ENCODE measurements at regions not wholly inside any gene's neighbourhood (a gene's known extent, or its start where the extent isn't known, plus 50 kb on each side); places are given as distances from the start of the nearest gene placed in this dataset.
A peak's percentile ranks its signal among the peaks of the same experiment; 100 is the strongest.

- FAIRE-seq: no peak
Measured at GRCh38 chr12:4045786-4046494, 172.7 kb upstream of the PARP11 start.

- FAIRE-seq: no peak
Measured at GRCh38 chr12:4044736-4045730, 171.8 kb upstream of the PARP11 start.

- no peak for FAIRE-seq
Measured at GRCh38 chr12:4044101-4044500, 170.9 kb upstream of the PARP11 start.

GRCh38 chr12:4041187-4041885 is 168.1 kb upstream of the PARP11 start:
- FAIRE-seq: no peak

- no peak for FAIRE-seq
Measured at GRCh38 chr12:4039931-4040330, 166.7 kb upstream of the PARP11 start.

- peak; percentile 93 for FAIRE-seq
Measured at GRCh38 chr12:4037747-4038312, 164.6 kb upstream of the PARP11 start.

GRCh38 chr12:4036671-4037271 is 163.6 kb upstream of the PARP11 start:
- no peak for FAIRE-seq

- no peak for FAIRE-seq
Measured at GRCh38 chr12:4034921-4035320, 161.7 kb upstream of the PARP11 start.

- FAIRE-seq: no peak
Measured at GRCh38 chr12:4032924-4033615, 159.9 kb upstream of the PARP11 start.

- FAIRE-seq: no peak
Measured at GRCh38 chr12:4031703-4032291, 158.6 kb upstream of the PARP11 start.

GRCh38 chr12:4030929-4031702 is 157.9 kb upstream of the PARP11 start:
- FAIRE-seq: peak; percentile 95

- FAIRE-seq: no peak
Measured at GRCh38 chr12:4027412-4027811, 154.2 kb upstream of the PARP11 start.

GRCh38 chr12:4026517-4026916 is 153.3 kb upstream of the PARP11 start:
- FAIRE-seq: no peak

GRCh38 chr12:4026020-4026358 is 152.8 kb upstream of the PARP11 start:
- FAIRE-seq: no peak

- no peak for FAIRE-seq
Measured at GRCh38 chr12:4025181-4026019, 152.2 kb upstream of the PARP11 start.

GRCh38 chr12:4024701-4025100 is 151.5 kb upstream of the PARP11 start:
- no peak for FAIRE-seq

GRCh38 chr12:4015225-4016091 is 142.3 kb upstream of the PARP11 start:
- no peak for FAIRE-seq

- no peak for FAIRE-seq
Measured at GRCh38 chr12:4014858-4015224, 141.6 kb upstream of the PARP11 start.

- FAIRE-seq: no peak
Measured at GRCh38 chr12:4014444-4014843, 141.2 kb upstream of the PARP11 start.
